ENCODE measurements at regions not wholly inside any gene's neighbourhood (a gene's known extent, or its start where the extent isn't known, plus 50 kb on each side); places are given as distances from the start of the nearest gene placed in this dataset.
A peak's percentile ranks its signal among the peaks of the same experiment; 100 is the strongest.
"Not testable (repeated sequence)": the region's sequence is repeated elsewhere in the genome, so short reads cannot be mapped to it uniquely, and the experiment has no call there.

GRCh38 chr1:9440261-9440660 is 99.0 kb upstream of the SLC25A33 start:
- Histone ChIP-seq H3K9me3 (ENCODE audit: control insufficient read depth, insufficient read depth, low read length) (no peaks in the 10 kb centered on the region), H3K4me1 (ENCODE audit: control insufficient read depth, insufficient read depth, low read length) (peaks cover 40% of the 10 kb centered on the region), H3K36me3 (ENCODE audit: control insufficient read depth, insufficient read depth, low read length) (no peaks in the 10 kb centered on the region), H3K27ac (ENCODE audit: low read depth, low read length) (no peak overlapping the region), H3K27me3 (ENCODE audit: control insufficient read depth, insufficient read depth, low read length) (no peaks in the 10 kb centered on the region), H3K4me3 (ENCODE audit: low read depth, low read length) (no peak overlapping the region)
- 83% methylated on average over 5 of the region's 7 CpGs for WGBS (ENCODE audit: insufficient coverage)
- no peak for DNase-seq (ENCODE audit: low read depth in 4 of 6, low spot score in 6 of 6)

GRCh38 chr1:9440763-9441194 is 98.5 kb upstream of the SLC25A33 start:
- no peaks in the 10 kb centered on the region for H3K27me3 ChIP-seq (ENCODE audit: control insufficient read depth, insufficient read depth, low read length)
- H3K36me3 ChIP-seq (ENCODE audit: control insufficient read depth, insufficient read depth, low read length): no peaks in the 10 kb centered on the region
- peak overlapping the region; percentile 79 for H3K27ac ChIP-seq (ENCODE audit: low read depth, low read length)
- no peak overlapping the region for H3K4me3 ChIP-seq (ENCODE audit: low read depth, low read length)
- peaks cover 40% of the 10 kb centered on the region for H3K4me1 ChIP-seq (ENCODE audit: control insufficient read depth, insufficient read depth, low read length)
- DNase-seq (ENCODE audit: low read depth in 4 of 6, low spot score in 6 of 6): no peak
- no peaks in the 10 kb centered on the region for H3K9me3 ChIP-seq (ENCODE audit: control insufficient read depth, insufficient read depth, low read length)
- WGBS (ENCODE audit: insufficient coverage): 71% methylated on average over 3 of the region's 3 CpGs

- Histone ChIP-seq H3K27ac (ENCODE audit: low read depth, low read length) (peak overlapping the region; percentile 79), H3K27me3 (ENCODE audit: control insufficient read depth, insufficient read depth, low read length) (no peaks in the 10 kb centered on the region), H3K36me3 (ENCODE audit: control insufficient read depth, insufficient read depth, low read length) (no peaks in the 10 kb centered on the region), H3K9me3 (ENCODE audit: control insufficient read depth, insufficient read depth, low read length) (no peaks in the 10 kb centered on the region), H3K4me3 (ENCODE audit: low read depth, low read length) (no peak overlapping the region), H3K4me1 (ENCODE audit: control insufficient read depth, insufficient read depth, low read length) (peaks cover 40% of the 10 kb centered on the region)
- peak in 2 of 6 donors; percentile 35 to 47 for DNase-seq (ENCODE audit: low read depth in 4 of 6, low spot score in 6 of 6)
- WGBS (ENCODE audit: insufficient coverage): 40% methylated on average over 20 of the region's 20 CpGs
Measured at GRCh38 chr1:9441451-9442133, 97.7 kb upstream of the SLC25A33 start.

- 100% methylated on average over 4 of the region's 8 CpGs for WGBS (ENCODE audit: insufficient coverage)
- Histone ChIP-seq H3K9me3 (ENCODE audit: control insufficient read depth, insufficient read depth, low read length) (no peaks in the 10 kb centered on the region), H3K27ac (ENCODE audit: low read depth, low read length) (peak overlapping the region; percentile 79), H3K4me3 (ENCODE audit: low read depth, low read length) (no peak overlapping the region), H3K36me3 (ENCODE audit: control insufficient read depth, insufficient read depth, low read length) (no peaks in the 10 kb centered on the region), H3K4me1 (ENCODE audit: control insufficient read depth, insufficient read depth, low read length) (peaks cover 38% of the 10 kb centered on the region), H3K27me3 (ENCODE audit: control insufficient read depth, insufficient read depth, low read length) (no peaks in the 10 kb centered on the region)
- DNase-seq (ENCODE audit: low read depth in 4 of 6, low spot score in 6 of 6): no peak
Measured at GRCh38 chr1:9442278-9442846, 96.9 kb upstream of the SLC25A33 start.

- H3K27me3 ChIP-seq (ENCODE audit: control insufficient read depth, insufficient read depth, low read length): no peaks in the 10 kb centered on the region
- H3K4me1 ChIP-seq (ENCODE audit: control insufficient read depth, insufficient read depth, low read length): peaks cover 33% of the 10 kb centered on the region
- 95% methylated on average over 3 of the region's 3 CpGs for WGBS (ENCODE audit: insufficient coverage)
- H3K36me3 ChIP-seq (ENCODE audit: control insufficient read depth, insufficient read depth, low read length): no peaks in the 10 kb centered on the region
- DNase-seq (ENCODE audit: low read depth in 4 of 6, low spot score in 6 of 6): no peak
- H3K4me3 ChIP-seq (ENCODE audit: low read depth, low read length): no peak overlapping the region
- H3K9me3 ChIP-seq (ENCODE audit: control insufficient read depth, insufficient read depth, low read length): no peaks in the 10 kb centered on the region
- no peak overlapping the region for H3K27ac ChIP-seq (ENCODE audit: low read depth, low read length)
Measured at GRCh38 chr1:9442986-9443385, 96.3 kb upstream of the SLC25A33 start.

- Histone ChIP-seq H3K4me3 (ENCODE audit: low read depth, low read length) (no peak overlapping the region), H3K36me3 (ENCODE audit: control insufficient read depth, insufficient read depth, low read length) (no peaks in the 10 kb centered on the region), H3K27ac (ENCODE audit: low read depth, low read length) (peak overlapping the region; percentile 35), H3K27me3 (ENCODE audit: control insufficient read depth, insufficient read depth, low read length) (no peaks in the 10 kb centered on the region), H3K9me3 (ENCODE audit: control insufficient read depth, insufficient read depth, low read length) (no peaks in the 10 kb centered on the region), H3K4me1 (ENCODE audit: control insufficient read depth, insufficient read depth, low read length) (peaks cover 34% of the 10 kb centered on the region)
- 44% methylated on average over 11 of the region's 14 CpGs for WGBS (ENCODE audit: insufficient coverage)
- DNase-seq (ENCODE audit: low read depth in 4 of 6, low spot score in 6 of 6): peak in 1 of 6 donors; percentile 47
Measured at GRCh38 chr1:9443913-9444445, 95.3 kb upstream of the SLC25A33 start.

- H3K4me3 ChIP-seq (ENCODE audit: low read depth, low read length): no peak overlapping the region
- DNase-seq (ENCODE audit: low read depth in 4 of 6, low spot score in 6 of 6): no peak
- 88% methylated on average over 12 of the region's 12 CpGs for WGBS (ENCODE audit: insufficient coverage)
- peak overlapping the region; percentile 6 for H3K27ac ChIP-seq (ENCODE audit: low read depth, low read length)
- no peaks in the 10 kb centered on the region for H3K36me3 ChIP-seq (ENCODE audit: control insufficient read depth, insufficient read depth, low read length)
- no peaks in the 10 kb centered on the region for H3K27me3 ChIP-seq (ENCODE audit: control insufficient read depth, insufficient read depth, low read length)
- peaks cover 33% of the 10 kb centered on the region for H3K4me1 ChIP-seq (ENCODE audit: control insufficient read depth, insufficient read depth, low read length)
- H3K9me3 ChIP-seq (ENCODE audit: control insufficient read depth, insufficient read depth, low read length): no peaks in the 10 kb centered on the region
Measured at GRCh38 chr1:9444532-9444931, 94.7 kb upstream of the SLC25A33 start.

GRCh38 chr1:9445081-9445480 is 94.2 kb upstream of the SLC25A33 start:
- not testable (repeated sequence) for DNase-seq (ENCODE audit: low read depth in 4 of 6, low spot score in 6 of 6)

GRCh38 chr1:9447215-9447960 is 91.9 kb upstream of the SLC25A33 start:
- 88% methylated on average over 17 of the region's 18 CpGs for WGBS (ENCODE audit: insufficient coverage)
- no peak overlapping the region for H3K4me3 ChIP-seq (ENCODE audit: low read depth, low read length)
- DNase-seq (ENCODE audit: low read depth in 4 of 6, low spot score in 6 of 6): no peak
- H3K36me3 ChIP-seq (ENCODE audit: control insufficient read depth, insufficient read depth, low read length): no peaks in the 10 kb centered on the region
- H3K27ac ChIP-seq (ENCODE audit: low read depth, low read length): no peak overlapping the region
- no peaks in the 10 kb centered on the region for H3K9me3 ChIP-seq (ENCODE audit: control insufficient read depth, insufficient read depth, low read length)
- no peaks in the 10 kb centered on the region for H3K27me3 ChIP-seq (ENCODE audit: control insufficient read depth, insufficient read depth, low read length)
- H3K4me1 ChIP-seq (ENCODE audit: control insufficient read depth, insufficient read depth, low read length): peaks cover 20% of the 10 kb centered on the region

More at GRCh38 chr1:9445081-9445480, 94.2 kb upstream of the SLC25A33 start:
- H3K27ac ChIP-seq (ENCODE audit: low read depth, low read length); H3K27me3 ChIP-seq (ENCODE audit: control insufficient read depth, insufficient read depth, low read length); H3K9me3 ChIP-seq (ENCODE audit: control insufficient read depth, insufficient read depth, low read length); H3K4me3 ChIP-seq (ENCODE audit: low read depth, low read length); H3K36me3 ChIP-seq (ENCODE audit: control insufficient read depth, insufficient read depth, low read length): not testable (repeated sequence)
- H3K4me1 ChIP-seq (ENCODE audit: control insufficient read depth, insufficient read depth, low read length): peaks cover 37% of the 10 kb centered on the region
- no CpG with 5 or more reads among the region's 10 CpGs for WGBS (ENCODE audit: insufficient coverage)

Measured in spinal cord (tissue), 9 donors.